ENCODE measurements at regions not wholly inside any gene's neighbourhood (a gene's known extent, or its start where the extent isn't known, plus 50 kb on each side); places are given as distances from the start of the nearest gene placed in this dataset.

GRCh38 chr15:38894243-38894948, 329.8 kb upstream of the RASGRP1 start:
- DNase-seq: no peak

GRCh38 chr15:38895326-38896255, 331.0 kb upstream of the RASGRP1 start:
- no peak for DNase-seq

GRCh38 chr15:38896647-38897046, 332.0 kb upstream of the RASGRP1 start:
- DNase-seq: no peak

- no peak for DNase-seq
Observed at GRCh38 chr15:38897551-38897950, 332.9 kb upstream of the RASGRP1 start.

- DNase-seq: no peak
Observed at GRCh38 chr15:38898236-38898635, 333.6 kb upstream of the RASGRP1 start.

GRCh38 chr15:38899300-38899699, 334.7 kb upstream of the RASGRP1 start:
- no peak for DNase-seq

GRCh38 chr15:38904298-38904697, 339.7 kb upstream of the RASGRP1 start:
- no peak for DNase-seq

GRCh38 chr15:38905632-38906031, 341.0 kb upstream of the RASGRP1 start:
- DNase-seq: no peak

- no peak for DNase-seq
Observed at GRCh38 chr15:38920966-38921365, 356.4 kb upstream of the RASGRP1 start.

GRCh38 chr15:38921471-38921870, 356.9 kb upstream of the RASGRP1 start:
- no peak for DNase-seq

GRCh38 chr15:38928431-38928830, 363.8 kb upstream of the RASGRP1 start:
- DNase-seq: no peak

GRCh38 chr15:38930851-38931572, 366.4 kb upstream of the RASGRP1 start:
- DNase-seq: no peak

GRCh38 chr15:38941399-38941953, 376.9 kb upstream of the RASGRP1 start:
- DNase-seq: no peak

- no peak for DNase-seq
Observed at GRCh38 chr15:38944536-38944935, 379.9 kb upstream of the RASGRP1 start.

- no peak for DNase-seq
Observed at GRCh38 chr15:38945551-38946298, 381.1 kb upstream of the RASGRP1 start.

- DNase-seq: no peak
Observed at GRCh38 chr15:38954090-38954489, 389.5 kb upstream of the RASGRP1 start.

- DNase-seq: no peak
Observed at GRCh38 chr15:38961456-38961855, 396.8 kb upstream of the RASGRP1 start.

GRCh38 chr15:38961931-38962330, 397.3 kb upstream of the RASGRP1 start:
- no peak for DNase-seq

- no peak for DNase-seq
Observed at GRCh38 chr15:38972831-38973230, 408.2 kb upstream of the RASGRP1 start.

GRCh38 chr15:38975282-38975990, 410.8 kb upstream of the RASGRP1 start:
- no peak for DNase-seq

- peak; percentile 16 for DNase-seq
Observed at GRCh38 chr15:38991126-38991525, 426.5 kb upstream of the RASGRP1 start.

- DNase-seq: no peak
Observed at GRCh38 chr15:38991701-38992100, 427.1 kb upstream of the RASGRP1 start.
